Activated naive CD8-positive, alpha-beta T cell treated with anti-CD3 and anti-CD28 coated beads, Interleukin-2, amount 10 ng/mL, durations not matched to agents 7 days and 5 days (primary cell): ENCODE measurements at regions not wholly inside any gene's neighbourhood (a gene's known extent, or its start where the extent isn't known, plus 50 kb on each side); places are given as distances from the start of the nearest gene placed in this dataset.

Experiments
- ATAC-seq: fragments of 150-1000 bp; cut with Tn5 transposase; one replicate; pipeline ENCODE4 v1.10.0; 2021; ENCODE audit warnings: low read depth, moderate library complexity
- POLR2A ChIA-PET: fragments of 350-600 bp; sonication (Branson Sonifier 250); formaldehyde crosslinking; loops from one replicate; lab custom pipeline; 2021; ENCODE audit warnings: antibody characterized with exemption; lab: Charles Lee
- DNase-seq: peaks from one replicate; pipeline ENCODE4 v3.0.0; 2021
- H3K27ac Mint-ChIP-seq: one replicate; pipeline ENCODE4 v1.8.0; 2022; ENCODE audit warnings: mild to moderate bottlenecking, mixed read lengths
- H3K27me3 Mint-ChIP-seq: one replicate; pipeline ENCODE4 v1.8.0; 2022; ENCODE audit warnings: mild to moderate bottlenecking, moderate library complexity, mixed read lengths
- H3K36me3 Mint-ChIP-seq: one replicate; pipeline ENCODE4 v1.8.0; 2021; ENCODE audit warnings: mild to moderate bottlenecking, mixed read lengths
- H3K4me1 Mint-ChIP-seq: one replicate; pipeline ENCODE4 v1.8.0; 2021; ENCODE audit warnings: mixed read lengths
- H3K4me3 Mint-ChIP-seq: one replicate; pipeline ENCODE4 v1.8.0; 2022; ENCODE audit warnings: mild to moderate bottlenecking, moderate library complexity, mixed read lengths
- H3K9me3 Mint-ChIP-seq: one replicate; pipeline ENCODE4 v1.8.0; 2021; ENCODE audit warnings: mixed read lengths

DNA sequence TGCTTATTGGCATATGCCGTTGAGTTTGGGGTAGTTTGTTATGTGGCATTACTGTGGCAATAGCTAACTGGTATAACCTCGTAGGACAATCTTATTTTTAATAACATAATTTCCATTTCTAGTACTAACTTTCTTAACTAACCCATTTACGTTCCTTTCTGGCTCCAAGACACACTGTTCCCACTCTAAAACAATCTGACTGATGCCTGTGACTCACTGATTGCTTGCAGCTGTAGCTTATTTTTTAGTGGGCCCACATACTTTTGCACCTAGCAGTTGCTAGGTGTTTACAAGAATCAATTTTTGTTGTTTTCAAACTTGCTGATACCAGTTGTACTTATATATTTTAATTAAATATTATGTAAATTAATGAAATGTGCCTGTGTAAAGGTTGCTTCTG, 52.2 kb downstream of the FAT3 start:
- Mint-ChIP-seq H3K9me3 (no peaks in the 10 kb centered on the region), H3K4me1 (no peaks in the 10 kb centered on the region), H3K36me3 (no peaks in the 10 kb centered on the region), H3K27me3 (no peaks in the 10 kb centered on the region), H3K27ac (no peak overlapping the region), H3K4me3 (no peak overlapping the region)
- POLR2A ChIA-PET, result no interaction called here
- ATAC-seq, result no peak
- DNase-seq, result no peak

DNA sequence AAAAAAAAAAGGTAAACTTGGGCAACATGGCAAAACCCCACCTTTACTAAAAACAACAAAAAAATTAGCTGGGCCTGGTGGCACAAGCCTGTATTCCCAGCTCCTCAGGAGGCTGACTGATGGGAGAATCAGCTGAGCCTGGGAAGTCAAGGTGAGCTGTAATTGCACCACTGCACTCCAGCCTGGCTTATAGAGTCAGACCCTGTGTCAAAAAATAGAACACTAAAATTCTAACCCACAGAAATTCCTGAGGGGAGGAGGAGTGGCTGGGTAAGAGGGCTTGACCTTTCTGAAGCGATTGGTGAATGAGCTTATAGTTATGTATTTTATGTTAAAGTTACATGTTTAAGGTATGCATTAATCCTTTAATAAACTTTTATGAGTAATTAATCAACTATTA, 53.3 kb downstream of the FAT3 start:
- H3K4me3 Mint-ChIP-seq, result no peak overlapping the region
- H3K4me1 Mint-ChIP-seq, result no peaks in the 10 kb centered on the region
- no peak for ATAC-seq
- H3K36me3 Mint-ChIP-seq, result no peaks in the 10 kb centered on the region
- no peak overlapping the region for H3K27ac Mint-ChIP-seq
- POLR2A ChIA-PET, result no interaction called here
- H3K27me3 Mint-ChIP-seq, result no peaks in the 10 kb centered on the region
- DNase-seq, result no peak
- H3K9me3 Mint-ChIP-seq, result no peaks in the 10 kb centered on the region

DNA sequence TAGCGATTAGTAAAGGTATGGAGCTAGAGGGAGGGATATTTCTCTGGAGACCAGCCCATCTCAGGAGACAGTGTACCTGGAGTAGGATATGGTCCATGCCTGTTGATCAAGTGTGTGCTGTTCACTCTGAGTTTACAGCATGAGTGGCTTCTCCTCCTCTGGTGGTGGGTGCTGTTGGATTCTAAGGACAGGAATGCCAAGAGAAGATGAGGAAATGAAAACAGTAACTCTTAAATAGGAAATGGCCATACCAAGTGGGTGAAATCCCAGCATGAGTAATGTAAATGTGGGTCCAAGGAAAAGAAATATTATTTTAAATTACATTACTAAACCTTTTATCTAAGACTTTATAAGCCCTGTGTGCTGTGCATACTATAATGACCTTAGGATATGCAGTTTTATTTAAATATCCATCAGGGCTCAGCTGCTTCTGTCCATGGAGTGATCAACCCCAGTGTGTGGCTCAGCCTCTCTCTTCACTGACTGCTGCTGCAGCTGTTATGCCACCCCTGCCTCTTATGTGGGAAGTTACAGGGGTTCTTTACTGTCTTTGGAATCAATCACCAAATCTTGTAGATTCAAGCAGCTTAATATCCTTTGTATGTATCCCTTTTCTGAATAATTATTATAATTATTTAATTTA, 54.3 kb downstream of the FAT3 start:
- no peaks in the 10 kb centered on the region for H3K36me3 Mint-ChIP-seq
- no peak overlapping the region for H3K27ac Mint-ChIP-seq
- POLR2A ChIA-PET, result no interaction called here
- no peak for ATAC-seq
- H3K4me1 Mint-ChIP-seq, result no peaks in the 10 kb centered on the region
- no peaks in the 10 kb centered on the region for H3K9me3 Mint-ChIP-seq
- no peak for DNase-seq
- H3K4me3 Mint-ChIP-seq, result no peak overlapping the region
- no peaks in the 10 kb centered on the region for H3K27me3 Mint-ChIP-seq

DNA sequence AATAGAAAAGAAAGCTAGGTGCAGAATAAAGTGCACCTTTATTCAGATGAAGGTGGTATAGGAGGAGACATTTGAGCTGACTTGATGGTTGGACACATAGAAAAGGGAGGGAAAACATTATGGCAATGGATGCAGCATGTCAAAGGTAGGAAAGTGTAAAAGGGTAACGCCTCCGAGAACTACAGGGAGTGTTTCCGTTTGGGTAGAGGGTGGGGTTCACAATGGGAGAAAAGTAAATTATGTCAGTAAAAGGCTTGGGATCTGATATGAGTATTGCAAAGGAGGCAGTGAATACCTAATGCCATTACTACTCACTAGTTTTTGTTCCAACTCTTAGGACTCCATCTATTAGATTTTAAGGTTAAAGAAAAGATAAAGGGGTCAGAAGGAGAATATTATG, 59.5 kb downstream of the FAT3 start:
- no peaks in the 10 kb centered on the region for H3K27me3 Mint-ChIP-seq
- ATAC-seq (no peak), DNase-seq (no peak)
- H3K9me3 Mint-ChIP-seq, result no peaks in the 10 kb centered on the region
- H3K36me3 Mint-ChIP-seq, result no peaks in the 10 kb centered on the region
- no peak overlapping the region for H3K27ac Mint-ChIP-seq
- H3K4me3 Mint-ChIP-seq, result no peak overlapping the region
- POLR2A ChIA-PET, result no interaction called here
- H3K4me1 Mint-ChIP-seq, result no peaks in the 10 kb centered on the region

DNA sequence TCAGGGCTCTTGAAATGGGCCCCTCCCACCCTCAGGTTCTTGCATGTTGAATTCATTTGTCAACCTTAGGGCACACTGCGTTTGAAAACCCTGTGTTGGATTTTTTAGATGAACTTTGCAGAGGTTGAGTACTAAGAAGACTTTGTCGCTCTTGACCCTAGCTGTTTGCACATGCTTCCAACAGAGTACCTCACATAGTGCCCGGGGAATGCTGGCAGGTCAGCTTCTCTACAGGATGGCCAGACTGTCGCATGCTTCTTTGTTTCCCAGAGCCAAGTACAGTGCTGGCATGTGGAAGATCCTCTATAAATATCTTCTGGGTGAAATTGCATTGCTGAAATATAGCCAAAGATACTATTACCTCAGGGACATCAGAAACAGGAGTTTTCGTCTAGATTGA, 59.9 kb downstream of the FAT3 start:
- Mint-ChIP-seq H3K36me3 (no peaks in the 10 kb centered on the region), H3K27ac (no peak overlapping the region), H3K4me1 (no peaks in the 10 kb centered on the region), H3K4me3 (no peak overlapping the region), H3K9me3 (no peaks in the 10 kb centered on the region), H3K27me3 (no peaks in the 10 kb centered on the region)
- POLR2A ChIA-PET, result no interaction called here
- ATAC-seq, result no peak
- DNase-seq, result no peak

DNA sequence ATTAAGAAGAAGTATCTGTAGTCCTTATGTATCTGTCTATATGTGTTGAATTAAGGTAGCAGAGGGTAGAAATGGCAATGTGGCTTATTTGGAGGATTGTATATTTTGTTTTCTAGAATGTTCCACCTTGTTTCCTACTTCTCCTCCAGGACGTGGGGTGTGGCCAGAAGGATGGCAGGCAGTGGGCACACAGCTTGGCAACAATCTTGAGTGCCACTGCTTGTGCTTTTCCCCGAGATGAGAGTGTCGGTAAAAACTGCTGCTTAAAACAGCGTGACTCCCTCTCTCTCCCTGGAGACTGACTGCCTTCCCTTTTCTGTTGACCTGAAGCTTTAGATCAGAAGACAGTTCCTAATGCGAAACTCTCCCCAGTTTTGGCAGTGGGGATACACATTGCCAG, 61.2 kb downstream of the FAT3 start:
- Mint-ChIP-seq H3K4me3 (no peak overlapping the region), H3K27me3 (no peaks in the 10 kb centered on the region), H3K27ac (no peak overlapping the region), H3K4me1 (no peaks in the 10 kb centered on the region), H3K9me3 (no peaks in the 10 kb centered on the region), H3K36me3 (no peaks in the 10 kb centered on the region)
- ATAC-seq (no peak), DNase-seq (no peak)
- POLR2A ChIA-PET, result no interaction called here

DNA sequence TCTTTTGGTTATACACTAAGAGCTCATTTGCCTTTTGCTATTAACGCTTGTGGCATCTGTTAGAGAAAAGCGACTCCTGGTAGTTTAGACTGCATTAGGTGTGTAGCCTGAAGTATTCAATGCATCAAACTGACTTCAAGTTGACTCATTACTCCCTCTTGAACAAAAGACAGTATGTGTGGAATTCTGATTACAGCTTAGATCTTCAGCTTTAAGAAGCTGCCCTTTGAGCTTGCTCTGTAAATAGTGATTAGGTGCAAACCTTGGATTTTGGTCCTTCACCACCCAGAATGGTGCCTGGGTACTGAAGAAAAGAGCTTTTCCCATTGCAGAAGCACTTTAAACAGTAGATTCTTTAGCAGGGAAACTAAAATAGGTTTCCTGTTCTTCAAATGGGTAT, 62.1 kb downstream of the FAT3 start:
- ATAC-seq (no peak), DNase-seq (no peak)
- no peak overlapping the region for H3K27ac Mint-ChIP-seq
- no peaks in the 10 kb centered on the region for H3K36me3 Mint-ChIP-seq
- H3K4me3 Mint-ChIP-seq, result no peak overlapping the region
- no peaks in the 10 kb centered on the region for H3K27me3 Mint-ChIP-seq
- H3K4me1 Mint-ChIP-seq, result no peaks in the 10 kb centered on the region
- POLR2A ChIA-PET, result no interaction called here
- H3K9me3 Mint-ChIP-seq, result no peaks in the 10 kb centered on the region

DNA sequence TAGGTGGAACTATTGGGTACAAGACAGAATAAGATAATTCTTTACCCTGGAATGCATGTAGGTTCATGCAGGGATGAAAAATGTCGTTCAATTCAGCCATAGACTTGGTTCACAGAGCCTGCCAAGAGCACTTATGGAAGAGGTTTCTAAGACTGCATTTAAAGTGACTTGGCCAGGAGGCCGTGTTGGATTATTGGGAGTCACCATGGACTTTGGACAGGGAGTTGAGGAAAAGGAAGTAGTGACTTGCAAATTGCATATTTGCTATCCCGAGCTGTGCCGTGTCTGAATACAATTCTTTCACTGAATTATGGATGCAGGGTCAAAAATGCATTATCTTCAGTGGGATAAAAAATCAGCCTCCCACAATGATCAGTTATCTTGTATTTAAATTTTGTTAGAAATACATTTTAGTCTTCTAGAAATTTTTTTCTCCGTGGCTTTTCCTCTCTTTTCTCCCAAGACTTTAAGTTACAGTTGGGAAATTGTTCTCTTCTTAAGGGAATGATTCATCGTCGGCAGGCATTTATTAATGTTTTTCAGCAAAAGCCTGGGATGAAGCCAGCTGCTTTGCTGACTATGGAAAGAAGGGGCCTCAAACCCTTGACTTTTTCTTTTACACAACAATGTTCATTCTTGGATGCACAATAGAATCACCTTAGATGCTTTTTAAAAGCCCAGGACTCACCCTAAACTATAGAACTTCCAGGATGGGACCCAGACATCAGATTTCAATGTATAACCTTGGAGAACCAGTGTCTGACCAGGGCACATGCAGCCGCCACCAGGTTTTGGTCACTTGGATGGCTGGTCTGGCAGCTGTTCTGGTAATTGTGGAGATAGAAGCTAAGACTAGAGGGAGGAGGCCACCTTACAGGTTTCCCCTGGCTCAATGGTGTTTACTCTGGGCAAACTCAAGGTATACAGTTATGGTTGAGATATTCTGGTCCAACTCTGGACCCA, 70.8 kb downstream of the FAT3 start:
- Mint-ChIP-seq H3K36me3 (no peaks in the 10 kb centered on the region), H3K9me3 (no peaks in the 10 kb centered on the region), H3K27ac (no peak overlapping the region), H3K27me3 (no peaks in the 10 kb centered on the region), H3K4me3 (no peak overlapping the region), H3K4me1 (no peaks in the 10 kb centered on the region)
- ATAC-seq (no peak), DNase-seq (no peak)
- POLR2A ChIA-PET, result no interaction called here

DNA sequence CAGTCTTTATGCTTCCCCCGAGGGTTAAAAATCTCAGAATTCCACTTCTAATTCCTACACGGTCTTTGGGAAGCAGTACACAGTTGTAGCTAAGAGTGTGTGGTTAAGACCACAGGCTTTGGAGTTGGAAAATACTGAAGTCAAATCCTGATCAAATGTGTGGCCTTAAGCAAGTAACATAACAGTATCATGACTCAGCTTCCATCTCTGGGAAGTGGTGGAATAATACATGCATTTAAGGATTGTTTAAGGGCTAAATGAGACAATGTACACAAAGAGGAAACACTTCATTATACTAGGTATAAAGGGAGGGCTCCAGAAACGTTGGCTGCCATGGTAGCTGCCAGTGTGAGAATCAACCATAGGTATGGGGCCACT, 71.5 kb downstream of the FAT3 start:
- Mint-ChIP-seq H3K9me3 (no peaks in the 10 kb centered on the region), H3K27me3 (no peaks in the 10 kb centered on the region), H3K4me3 (no peak overlapping the region), H3K27ac (no peak overlapping the region), H3K4me1 (no peaks in the 10 kb centered on the region), H3K36me3 (no peaks in the 10 kb centered on the region)
- no peak for DNase-seq
- ATAC-seq, result no peak
- POLR2A ChIA-PET, result no interaction called here

DNA sequence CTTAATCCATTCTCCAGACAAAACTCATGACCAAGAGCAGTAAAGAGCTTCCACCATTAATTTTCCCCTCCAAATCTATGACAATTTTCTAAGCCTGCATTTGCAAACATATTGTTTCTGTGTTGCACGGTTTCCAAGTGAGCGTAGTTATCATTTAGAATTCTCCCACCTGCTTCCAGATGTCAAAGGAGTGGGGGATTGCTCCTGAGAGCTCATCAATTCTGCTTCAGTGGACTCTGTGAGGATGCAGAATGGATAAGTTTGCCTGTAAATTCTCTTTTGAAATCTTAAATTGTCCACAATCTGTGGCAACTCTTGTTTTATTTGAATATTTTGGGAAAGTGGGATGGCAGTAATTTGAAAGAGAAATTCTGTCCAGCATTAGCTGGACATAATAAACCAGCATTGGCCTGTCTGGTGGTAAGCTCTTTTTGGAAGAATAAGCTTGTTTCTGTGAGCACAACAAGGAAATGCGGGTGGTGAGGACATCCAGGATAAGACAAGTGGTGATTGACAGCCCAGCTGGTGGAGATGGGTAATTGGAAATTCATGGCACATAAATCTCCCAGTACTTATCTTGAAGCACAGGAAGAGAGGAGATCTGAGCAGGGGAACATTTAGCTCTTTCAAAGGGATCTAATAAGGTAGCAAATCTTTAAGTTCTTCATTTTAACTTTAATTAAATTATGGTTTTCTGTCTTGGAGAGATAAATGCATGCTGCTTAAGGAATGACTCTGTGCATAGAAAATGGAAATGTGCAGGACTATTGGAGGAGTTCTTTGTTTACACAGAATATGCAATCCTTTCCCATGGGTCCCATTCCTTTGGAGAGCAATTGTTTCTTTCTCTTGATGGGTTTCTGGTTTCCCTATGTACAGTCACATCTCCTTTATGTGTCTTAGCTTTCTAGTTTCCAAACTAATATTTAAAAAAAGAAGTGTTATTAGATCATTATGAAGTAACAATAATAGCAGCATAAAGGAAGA, 73.2 kb downstream of the FAT3 start:
- POLR2A ChIA-PET, result no interaction called here
- Mint-ChIP-seq H3K9me3 (no peaks in the 10 kb centered on the region), H3K36me3 (no peaks in the 10 kb centered on the region), H3K4me1 (no peaks in the 10 kb centered on the region), H3K4me3 (no peak overlapping the region), H3K27ac (no peak overlapping the region), H3K27me3 (no peaks in the 10 kb centered on the region)
- no peak for ATAC-seq
- DNase-seq, result no peak

DNA sequence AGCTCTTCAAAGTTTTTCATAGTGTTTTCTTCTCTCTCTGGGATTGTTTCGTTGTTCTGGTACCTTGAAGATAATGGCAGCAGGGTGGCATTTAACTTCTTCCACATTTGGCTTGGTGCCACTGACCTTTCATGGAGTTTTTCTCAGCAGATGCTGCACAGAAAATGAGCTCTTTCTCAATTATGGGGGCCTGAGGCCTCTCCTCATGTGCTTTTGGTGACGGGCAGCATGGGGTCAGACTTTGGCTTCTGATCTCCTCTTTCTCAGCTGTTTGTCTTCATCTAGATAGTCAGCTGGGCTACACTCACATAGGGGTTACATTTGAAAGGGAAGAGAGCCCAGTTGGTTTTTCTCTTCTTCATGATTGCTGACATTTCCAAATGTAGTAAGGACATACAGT, 76.3 kb downstream of the FAT3 start:
- DNase-seq (no peak), ATAC-seq (no peak)
- H3K36me3 Mint-ChIP-seq, result no peaks in the 10 kb centered on the region
- no peak overlapping the region for H3K27ac Mint-ChIP-seq
- no peaks in the 10 kb centered on the region for H3K27me3 Mint-ChIP-seq
- no peaks in the 10 kb centered on the region for H3K4me1 Mint-ChIP-seq
- POLR2A ChIA-PET, result no interaction called here
- H3K4me3 Mint-ChIP-seq, result no peak overlapping the region
- H3K9me3 Mint-ChIP-seq, result peaks cover 1% of the 10 kb centered on the region

DNA sequence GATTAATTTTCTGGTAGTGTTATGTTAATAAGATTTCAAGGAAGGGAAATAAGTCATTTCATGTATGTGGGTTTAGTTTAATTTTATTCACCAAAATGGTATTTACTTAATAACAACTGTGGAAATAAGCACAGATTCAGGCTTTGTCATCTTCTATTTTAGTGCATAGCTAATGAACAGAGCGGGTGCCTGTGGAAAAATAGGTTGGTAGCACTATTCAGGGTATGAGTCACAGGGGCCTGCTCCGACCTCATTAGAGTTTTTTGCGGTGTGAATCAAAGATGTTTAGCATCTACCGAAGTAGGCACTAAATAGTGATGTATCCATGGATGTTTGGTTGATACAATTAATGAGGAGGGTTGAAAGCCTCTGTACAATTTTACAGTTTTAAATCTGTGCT, 78.2 kb downstream of the FAT3 start:
- Mint-ChIP-seq H3K9me3 (peaks cover 1% of the 10 kb centered on the region), H3K4me1 (no peaks in the 10 kb centered on the region), H3K4me3 (no peak overlapping the region), H3K36me3 (no peaks in the 10 kb centered on the region), H3K27ac (no peak overlapping the region), H3K27me3 (no peaks in the 10 kb centered on the region)
- no peak for ATAC-seq
- POLR2A ChIA-PET, result no interaction called here
- DNase-seq, result no peak

DNA sequence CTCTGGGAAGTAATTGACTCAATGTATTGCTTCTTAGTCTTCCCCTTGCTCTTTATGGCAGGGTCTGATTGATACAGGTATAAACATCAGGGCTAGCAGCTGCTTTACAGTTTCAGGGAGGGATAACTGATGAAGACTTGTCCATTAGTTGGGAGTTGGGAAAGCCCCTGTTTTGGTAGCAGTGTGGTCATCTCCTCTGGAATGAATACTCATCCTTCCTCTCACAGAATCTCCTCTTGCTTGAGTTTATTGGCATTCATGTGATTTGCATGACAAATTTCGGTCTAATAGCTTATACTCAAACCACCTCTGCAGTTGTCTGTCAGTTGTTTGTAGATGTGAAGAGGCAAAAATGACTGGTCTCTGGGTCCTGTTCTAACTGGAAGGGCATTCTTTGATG, 79.7 kb downstream of the FAT3 start:
- Mint-ChIP-seq H3K27ac (no peak overlapping the region), H3K36me3 (no peaks in the 10 kb centered on the region), H3K4me1 (no peaks in the 10 kb centered on the region), H3K27me3 (no peaks in the 10 kb centered on the region), H3K4me3 (no peak overlapping the region), H3K9me3 (peaks cover 1% of the 10 kb centered on the region)
- POLR2A ChIA-PET, result no interaction called here
- ATAC-seq, result no peak
- no peak for DNase-seq
